NCI-H146 treated with DMSO at 0.1 percent for 48 hours (cell line): ENCODE measurements at regions not wholly inside any gene's neighbourhood (a gene's known extent, or its start where the extent isn't known, plus 50 kb on each side); places are given as distances from the start of the nearest gene placed in this dataset.

ENCODE experiments used
- DNase-seq: peaks from one replicate; lab custom pipeline; 2025; ENCODE audit not compliant: unreplicated experiment; lab: John Stamatoyannopoulos, UW

DNA sequence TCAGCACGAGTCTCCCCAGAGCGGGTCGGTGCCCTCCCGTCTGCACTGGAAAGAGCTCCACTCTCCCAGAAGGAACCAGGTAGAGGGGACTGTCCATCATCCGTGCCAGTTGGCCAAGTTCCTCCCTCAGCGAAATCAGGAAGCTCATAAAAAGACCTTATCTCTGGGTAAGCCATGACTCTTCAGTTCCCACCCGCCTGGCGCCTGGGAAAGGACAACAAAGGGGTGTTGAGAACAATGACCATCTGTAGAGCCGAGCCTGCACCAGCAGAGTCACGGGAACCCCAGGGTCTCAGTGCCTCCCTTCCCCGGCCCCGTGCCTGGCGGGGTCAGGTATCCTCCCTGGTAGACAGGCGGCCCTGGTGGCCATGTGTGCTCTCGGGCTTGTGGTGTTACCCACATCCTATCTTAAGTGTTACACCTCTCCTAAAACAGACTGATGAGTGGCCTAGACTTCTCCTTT lies 190.7 kb downstream of the AXIN2 start:
- peak; percentile 66 for DNase-seq

DNA sequence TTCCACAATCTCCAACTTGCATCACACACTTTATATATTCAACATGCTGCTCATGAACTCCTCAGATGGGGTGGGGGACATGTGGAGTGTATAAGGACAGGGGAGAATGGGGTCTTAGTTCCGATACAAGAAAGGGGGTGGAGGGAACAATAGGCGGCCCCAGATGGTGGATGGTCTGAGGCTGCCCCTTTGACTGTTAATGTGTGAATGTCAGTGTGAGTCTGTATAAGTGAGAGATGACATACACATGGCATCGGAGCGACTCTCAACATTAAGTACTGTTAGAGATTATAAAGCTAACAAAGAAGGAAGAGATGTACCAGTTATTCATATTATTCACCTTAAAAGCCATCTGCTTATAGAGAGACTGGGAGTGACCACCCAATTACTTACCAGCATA lies 193.1 kb downstream of the AXIN2 start:
- DNase-seq, result no peak

DNA sequence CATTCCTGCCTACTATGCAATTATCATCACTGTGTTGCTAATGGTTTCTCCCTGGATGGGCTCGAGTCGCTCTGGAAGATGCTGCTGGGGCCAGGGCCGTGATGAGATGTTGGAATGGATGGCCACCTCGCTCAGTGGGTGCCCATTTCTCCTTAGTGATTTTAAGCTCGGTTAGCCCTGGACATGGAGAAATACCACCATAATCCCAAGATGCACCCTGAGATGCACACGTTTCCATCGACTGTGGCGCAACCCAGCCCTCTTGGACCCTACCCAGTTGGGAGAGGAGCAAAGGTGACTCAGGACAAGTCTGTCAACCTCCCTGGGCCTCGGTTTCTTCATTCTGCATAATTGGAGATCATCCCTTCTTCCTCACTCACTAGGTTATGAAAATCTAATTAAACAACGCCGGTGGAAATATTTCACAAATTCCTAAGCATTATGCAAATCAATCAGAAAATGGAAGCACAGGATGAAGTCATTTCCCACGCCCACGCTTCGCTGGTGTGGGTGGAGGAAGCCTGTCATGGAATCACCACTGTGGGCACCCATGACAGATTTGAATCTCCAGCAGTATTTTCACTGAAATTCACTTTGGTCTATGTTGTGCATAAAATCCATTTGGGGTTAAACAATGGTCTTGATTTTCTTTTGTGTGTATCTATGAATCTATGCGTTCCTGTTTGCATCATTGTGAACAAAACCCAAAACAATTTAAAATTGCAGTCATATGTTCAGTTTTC lies 195.2 kb downstream of the AXIN2 start:
- no peak for DNase-seq

DNA sequence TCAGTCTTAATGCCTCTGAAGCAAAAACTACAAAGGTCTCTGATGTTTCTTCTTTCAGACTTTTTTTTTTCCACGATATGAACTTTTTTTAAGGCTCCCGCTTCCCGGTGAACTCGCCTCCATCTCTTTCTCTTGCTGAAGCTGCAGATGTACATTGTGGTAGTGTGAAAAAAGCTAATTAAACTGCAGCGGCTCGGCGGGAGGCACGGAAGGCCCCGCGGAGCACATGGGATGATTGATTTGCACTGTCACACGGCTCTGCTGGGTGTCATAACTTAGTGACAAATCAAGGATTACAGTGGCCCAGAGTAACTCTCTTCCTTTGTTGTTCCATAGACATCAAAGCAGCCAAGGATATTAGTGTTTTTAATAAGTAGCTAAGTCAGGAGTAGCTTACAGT lies 196.3 kb downstream of the AXIN2 start:
- DNase-seq, result peak; percentile 68

DNA sequence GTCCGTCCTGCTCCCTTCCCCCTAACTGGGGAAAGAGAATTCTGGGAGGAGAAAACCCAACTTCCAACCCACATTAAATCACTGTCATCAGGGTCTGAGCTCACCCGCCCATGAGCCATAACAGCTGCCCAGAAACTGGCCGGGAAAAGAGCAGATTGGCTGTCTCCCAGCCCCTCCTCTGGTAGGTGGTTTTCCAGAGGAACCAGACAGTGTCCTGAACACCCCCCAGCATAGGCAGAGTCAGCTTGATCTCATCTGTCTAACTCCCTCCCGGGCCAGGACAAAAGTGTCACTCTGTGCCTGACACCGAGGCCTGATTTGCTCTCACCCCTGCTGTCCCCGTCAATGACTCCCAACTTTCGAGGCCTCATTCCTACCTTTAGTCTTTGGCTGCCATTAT lies 197.0 kb downstream of the AXIN2 start:
- no peak for DNase-seq

DNA sequence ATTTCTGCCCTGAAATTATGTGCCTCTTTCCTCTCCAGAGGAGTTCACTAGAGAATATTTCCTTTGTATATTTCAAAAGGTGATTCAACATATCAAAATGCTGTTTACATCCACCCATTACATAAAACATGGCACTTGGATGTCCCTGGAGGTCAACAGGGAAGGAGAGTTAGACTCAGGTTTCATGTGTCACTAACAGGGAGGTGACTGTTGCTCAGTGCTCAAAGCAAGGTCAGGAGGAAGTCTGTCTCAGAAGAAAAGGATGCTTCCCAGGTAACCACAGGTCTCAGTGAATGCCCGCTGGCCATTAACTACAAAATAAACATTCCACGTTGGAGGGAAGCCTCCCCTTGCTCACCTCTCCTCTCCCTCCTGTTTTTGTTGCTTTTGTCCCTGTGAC lies 198.6 kb downstream of the AXIN2 start:
- peak; percentile 87 for DNase-seq

DNA sequence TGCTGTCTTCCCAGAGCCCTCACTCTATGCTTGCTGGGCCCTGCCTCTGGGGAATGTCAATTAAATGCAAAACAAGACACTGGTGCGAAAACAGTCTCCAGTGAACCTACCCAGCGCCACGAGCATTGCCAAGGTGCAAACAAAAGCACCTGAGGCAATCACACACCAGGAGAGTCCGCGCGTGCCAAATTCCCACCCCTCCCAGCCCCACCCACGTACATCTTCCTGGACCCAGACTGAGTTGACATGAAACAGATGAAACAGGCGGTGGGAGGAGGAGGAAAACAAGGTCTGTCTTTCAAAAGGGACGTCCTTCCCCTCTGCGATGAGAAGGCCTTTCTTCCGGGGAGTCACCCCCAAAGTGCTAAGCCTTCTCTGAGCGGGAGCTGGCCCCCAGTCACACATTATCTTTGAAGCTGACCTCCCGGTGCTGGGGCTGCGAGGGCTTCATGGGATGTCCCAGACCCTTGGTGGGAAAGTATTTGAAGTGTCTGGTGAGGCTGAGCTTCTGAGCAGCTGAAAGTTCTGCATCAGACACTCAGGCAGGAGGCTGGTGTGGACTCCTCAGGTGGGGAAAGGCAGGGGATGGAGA lies 200.4 kb downstream of the AXIN2 start:
- no peak for DNase-seq

DNA sequence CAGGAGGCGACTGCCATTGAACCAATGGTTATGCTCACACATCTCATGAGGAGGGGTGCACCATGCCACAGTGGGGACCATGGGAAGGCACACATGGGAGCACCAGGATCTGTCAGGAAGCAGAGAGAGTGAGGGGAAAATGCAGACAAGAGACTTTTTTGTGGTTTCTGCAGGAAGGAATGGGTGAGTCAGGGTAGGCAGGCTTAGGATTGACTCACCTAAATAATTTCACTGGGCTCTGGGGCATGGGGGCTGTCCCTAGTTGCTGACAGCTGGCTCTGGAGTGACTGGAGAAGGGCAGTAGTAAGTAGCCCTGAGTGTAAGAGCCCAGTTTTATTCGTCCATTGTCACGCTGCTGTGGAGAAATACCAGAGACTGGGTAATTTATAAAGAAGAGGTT lies 202.4 kb downstream of the AXIN2 start:
- DNase-seq, result no peak

DNA sequence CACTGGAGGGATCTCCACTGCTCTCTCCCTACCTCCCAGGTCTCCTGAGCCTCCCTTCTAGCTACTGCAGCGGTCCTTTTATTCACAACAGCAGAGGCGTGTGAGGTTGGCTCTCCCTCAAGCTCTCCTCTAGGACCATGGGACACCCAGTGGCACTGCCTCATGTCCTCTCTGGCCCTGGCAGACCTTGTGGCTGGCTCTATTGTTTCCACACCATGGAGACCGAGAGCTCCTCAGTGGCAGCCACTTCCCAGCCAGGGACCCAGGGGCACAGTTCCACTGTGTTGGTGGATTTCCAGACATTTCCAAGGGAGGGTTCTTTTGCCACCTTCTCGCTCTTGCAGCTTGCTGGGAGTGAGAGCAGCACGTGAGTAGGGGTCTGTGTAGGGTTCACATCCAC lies 204.9 kb downstream of the AXIN2 start:
- DNase-seq, result no peak

DNA sequence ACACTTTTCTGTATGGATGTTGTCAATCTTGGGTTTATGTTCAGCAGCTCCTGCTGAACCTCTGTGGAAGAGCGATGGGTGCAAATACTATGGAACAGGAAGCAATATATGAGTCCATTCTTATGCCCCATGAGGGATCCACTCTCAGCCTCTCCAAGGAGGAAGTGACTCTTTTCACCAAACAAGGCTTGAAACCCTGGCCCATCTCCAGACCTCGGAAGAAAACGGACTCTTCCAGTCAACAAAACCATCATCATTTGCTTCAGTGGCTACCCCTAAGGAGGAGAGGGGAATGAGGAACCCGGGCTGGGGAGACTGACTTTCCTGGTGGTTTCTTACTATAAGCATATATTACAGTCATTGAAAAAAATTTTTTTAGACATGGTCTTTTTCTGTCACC lies 206.2 kb downstream of the AXIN2 start:
- no peak for DNase-seq

DNA sequence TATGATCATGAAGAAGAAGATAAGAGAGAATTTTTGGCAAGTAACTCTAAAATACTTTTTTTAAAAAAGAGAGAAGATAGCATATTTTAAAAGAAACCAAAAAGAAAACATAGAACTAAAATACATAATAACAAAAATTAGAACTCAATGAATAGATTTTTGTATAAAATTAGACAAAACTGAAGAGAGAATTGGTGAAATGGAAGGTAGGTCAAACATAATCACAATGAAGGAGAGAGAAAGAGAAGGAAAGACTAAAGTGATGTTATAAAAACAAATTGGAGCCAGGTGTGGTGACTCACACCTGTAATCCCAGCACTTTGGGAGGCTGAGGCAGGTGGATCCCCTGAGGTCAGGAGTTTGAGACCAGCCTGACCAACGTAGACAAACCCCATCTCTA lies 211.5 kb downstream of the AXIN2 start:
- no peak for DNase-seq

DNA sequence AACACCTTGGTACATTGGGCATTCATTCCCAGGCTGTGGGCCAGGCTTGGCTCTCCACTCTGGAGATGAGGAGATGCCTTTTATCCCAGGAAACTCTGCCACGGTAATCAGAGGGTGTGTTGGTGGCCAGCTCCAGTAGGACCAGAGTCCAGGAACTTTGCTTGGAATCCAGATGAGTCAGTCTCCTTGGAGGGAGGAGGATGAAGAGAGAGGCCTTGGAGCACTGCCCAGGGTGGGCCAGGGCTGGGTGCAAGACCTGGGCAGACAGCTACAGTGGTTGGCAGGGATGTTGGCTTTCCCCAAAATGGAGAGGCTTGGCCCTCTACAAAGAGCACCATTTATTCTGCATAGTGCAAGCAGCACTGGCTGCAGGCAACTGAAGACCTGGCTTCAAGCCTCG lies 209.0 kb downstream of the RGS9 start:
- no peak for DNase-seq

DNA sequence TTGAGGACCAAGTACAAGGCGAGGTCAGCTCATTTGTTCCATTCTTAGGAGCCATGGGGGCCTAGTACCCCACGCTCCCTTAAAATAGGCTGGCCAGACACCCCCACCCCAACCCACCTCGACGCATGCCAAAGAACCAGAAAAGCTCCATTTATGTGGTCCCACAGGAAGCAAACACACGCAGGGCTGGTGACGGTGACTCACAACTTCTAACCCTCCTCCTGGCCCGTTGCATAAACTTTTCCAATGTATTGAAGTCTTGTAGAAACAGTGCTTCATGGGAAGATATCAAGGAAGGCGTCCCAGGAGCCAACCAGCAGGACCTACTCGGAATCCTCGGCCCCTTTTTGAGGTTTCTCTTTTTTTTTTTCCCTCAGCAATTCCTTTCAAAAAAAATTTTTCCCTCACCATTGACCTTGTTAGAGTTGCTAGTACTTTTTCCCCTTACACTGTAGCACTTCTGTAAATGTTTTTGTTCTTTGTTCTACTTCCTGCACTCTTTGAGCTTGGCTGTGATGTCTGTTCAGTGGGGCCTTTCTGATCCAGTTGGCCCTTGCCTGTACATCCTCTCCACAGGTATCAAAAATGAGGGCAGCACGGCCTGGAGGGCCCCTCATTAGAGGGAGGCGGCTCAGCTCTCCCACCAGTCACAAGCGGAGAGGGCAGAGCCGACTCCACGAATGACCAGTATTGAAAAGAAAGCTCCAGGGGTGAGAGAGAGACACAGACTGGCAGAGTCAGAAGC lies 208.3 kb downstream of the RGS9 start:
- no peak for DNase-seq

DNA sequence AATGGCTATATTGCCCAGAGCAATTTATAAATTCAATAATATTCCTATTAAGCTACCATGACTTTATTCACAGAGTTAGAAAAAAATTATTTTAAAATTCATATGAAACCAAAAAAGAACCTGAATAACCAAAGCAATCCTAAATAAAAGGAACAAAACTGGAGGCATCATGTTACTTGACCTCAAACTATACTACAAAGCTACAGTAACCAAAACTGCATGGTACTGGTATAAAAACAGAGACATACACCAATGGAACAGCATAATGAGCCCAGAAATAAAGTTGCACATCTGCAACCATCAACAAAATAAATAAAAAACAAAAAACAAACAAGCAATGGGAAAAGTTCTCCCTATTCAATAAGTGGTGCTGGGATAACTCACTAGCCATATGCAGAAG lies 203.2 kb downstream of the RGS9 start:
- no peak for DNase-seq

DNA sequence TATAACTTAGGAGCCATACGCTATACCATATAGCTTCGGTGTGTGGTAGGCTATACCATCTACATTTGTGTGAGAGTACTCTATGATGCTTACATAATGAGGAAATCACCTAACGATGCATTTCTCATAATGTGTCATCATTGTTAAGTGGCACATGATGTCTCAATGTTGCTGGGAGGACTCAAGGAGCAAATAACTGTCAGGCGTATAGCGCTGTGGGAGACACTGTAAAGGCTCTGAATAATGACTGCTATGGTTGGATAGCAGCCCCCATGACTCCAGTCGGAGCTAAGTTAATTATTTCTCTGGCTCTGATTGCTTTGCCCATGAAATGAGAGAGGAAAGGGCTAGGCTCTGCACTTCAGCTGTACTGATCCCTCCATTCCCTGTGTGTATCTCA lies 197.2 kb downstream of the RGS9 start:
- DNase-seq, result no peak

DNA sequence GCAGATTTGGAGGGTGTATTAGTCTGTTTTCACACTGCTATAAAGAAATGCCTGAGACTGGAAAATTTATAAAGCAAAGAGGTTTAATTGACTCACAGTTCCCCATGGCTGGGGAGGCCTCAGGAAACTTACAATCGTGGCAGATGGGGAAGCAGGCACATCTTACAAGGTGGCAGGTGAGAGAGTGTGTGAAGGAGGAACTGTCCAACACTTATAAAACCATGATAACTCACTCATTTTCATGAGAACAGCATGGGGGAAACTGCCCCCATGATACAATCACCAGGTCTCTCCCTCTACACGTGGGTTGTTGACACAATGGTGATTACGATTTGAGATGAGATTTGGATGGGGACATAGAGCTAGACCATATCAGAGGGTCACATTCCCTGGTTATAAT lies 195.6 kb downstream of the RGS9 start:
- DNase-seq, result no peak

DNA sequence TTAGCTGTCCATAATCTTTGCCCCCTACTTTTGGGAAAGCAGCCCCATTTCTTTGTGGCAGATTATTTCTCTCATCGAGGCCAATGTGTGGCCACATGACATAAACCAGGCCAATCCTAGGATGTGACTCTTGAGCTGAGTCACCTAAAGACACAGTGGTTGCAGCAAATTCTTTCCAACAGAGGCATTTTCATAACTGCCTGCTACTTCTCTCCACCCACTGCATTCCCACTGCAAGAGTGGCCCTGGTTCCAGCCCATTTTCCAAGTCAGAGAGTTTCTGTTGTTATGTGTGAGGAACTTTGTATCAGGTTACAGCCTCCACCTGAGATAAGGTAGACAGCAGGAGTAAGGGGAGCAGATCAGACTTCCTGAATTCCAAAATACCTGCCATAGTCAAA lies 195.2 kb downstream of the RGS9 start:
- DNase-seq, result no peak

DNA sequence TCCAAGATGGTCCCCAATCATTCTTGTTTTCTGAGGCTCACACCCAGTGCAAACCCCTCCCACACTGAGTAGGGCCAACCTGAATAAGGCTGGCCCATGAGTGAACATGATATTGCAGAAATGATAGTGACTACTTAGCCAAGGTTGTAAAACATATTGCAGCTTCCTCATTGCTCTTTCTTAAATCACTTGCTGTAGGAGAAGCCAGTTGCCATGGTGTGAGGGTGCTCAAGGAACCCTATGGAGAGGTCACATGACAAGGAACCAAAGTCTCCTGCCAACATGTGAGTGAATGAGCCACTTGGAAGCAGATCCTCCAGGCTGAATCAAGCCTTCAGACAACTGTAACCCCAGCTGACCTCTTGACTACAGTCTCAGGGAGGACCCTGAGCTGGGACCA lies 191.4 kb downstream of the RGS9 start:
- DNase-seq, result no peak

DNA sequence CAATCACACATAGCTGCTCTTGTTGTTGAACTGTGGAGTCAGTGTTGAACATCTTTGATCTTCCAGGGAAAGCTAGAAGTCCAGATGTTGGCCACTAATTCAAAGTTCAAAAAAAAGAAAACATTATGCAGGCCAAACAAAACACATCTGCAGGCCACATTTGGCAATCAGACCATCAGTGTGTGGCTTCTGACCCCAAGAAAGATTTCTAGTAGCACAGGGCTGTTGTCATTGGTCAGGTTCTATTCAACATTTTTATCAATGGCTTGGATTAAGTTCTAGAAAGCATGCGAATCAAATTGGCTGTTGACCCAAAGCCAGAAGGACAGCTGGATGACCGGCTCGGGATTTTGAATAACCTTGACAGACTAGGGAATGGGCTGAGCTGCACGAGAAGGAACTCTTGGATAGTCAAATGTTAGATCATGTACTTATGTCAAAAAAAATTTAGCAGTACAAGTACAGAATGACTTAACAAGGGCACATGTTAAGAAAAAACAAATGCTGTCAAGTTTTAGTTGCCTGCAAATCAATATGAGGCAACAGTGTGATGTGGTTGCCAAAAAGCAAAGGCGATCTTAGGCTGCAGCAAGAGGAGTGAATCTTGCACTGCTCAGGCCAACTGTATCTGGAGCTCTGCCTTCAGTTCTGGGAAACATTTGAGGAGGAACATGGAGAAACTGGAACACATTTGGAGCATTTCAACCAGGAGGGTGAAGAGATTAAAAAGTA lies 187.6 kb downstream of the RGS9 start:
- DNase-seq, result no peak

DNA sequence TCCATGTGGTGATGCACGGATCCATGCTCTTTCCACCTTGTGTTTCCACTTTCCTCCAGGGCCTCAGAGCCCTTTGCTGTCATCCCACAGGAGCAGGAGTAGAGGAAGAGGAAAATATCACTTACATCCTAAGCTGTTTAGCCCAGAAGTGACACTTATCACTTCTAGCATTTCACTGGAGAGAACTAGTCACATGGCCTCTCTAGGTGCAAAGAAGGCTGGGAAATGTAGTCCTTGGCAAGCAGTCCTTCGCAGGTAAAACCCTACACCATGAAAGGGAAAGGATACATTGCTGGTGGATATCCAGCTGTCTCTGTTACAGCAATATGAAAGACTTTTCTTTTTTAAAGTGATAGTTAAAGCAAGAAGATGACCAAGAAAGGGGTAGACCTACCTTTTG lies 185.9 kb downstream of the RGS9 start:
- no peak for DNase-seq

DNA sequence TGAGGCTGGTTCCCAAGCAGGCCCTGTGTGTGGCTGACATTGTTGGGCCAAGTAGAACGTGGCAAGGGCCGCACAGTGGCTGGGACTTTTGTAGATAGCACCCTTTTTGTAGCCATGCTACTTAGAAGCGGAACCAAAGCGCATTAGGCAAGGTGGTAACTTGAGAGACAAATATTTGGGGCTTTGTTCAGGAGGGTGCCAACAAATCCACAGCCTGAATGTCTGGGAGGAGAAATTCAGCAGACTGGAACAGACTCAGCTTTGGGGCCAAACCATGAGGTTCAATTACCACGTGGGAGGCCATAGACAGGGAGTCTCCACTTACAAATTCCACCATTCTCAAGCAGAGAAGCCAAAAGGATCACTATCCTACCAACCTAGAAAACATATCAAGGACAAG lies 183.7 kb downstream of the RGS9 start:
- DNase-seq, result no peak

DNA sequence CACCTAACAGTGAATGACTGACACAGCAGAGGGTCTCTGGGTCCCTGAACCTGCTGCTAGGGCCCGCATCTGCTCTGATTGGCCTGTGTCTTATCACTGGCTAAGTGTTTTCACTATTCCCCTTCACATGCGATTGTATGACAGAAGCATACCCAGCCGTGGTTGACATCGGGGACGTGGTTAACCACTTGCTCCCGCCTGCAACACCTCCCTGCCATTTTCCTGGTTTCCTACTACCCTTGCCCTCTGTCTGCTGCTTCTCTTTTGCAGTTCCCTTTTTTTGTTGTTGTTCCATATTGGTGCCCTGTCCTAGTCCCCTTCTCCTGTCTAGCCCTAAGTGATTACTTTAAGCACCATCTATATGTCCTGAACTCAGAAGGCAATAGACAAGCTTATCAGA lies 177.0 kb downstream of the RGS9 start:
- no peak for DNase-seq
